GM12891 (cell line): ENCODE measurements at regions not wholly inside any gene's neighbourhood (a gene's known extent, or its start where the extent isn't known, plus 50 kb on each side); places are given as distances from the start of the nearest gene placed in this dataset.

Source experiments
- PAX5 ChIP-seq: IDR thresholded peaks from 2 replicates; pipeline ENCODE4 v1.6.1; 2011; ENCODE audit warnings: low read length, moderate library complexity, mild to moderate bottlenecking; ENCODE audit not compliant: insufficient read depth, severe bottlenecking
- POLR2A ChIP-seq: IDR thresholded peaks from 2 replicates; pipeline ENCODE4 v1.6.1; 2011; ENCODE audit warnings: low read depth, low read length, control low read depth
- POLR2AphosphoS5 ChIP-seq: IDR thresholded peaks from 2 replicates; pipeline ENCODE4 v1.6.1; 2011; ENCODE audit warnings: low read depth, low read length, control low read depth
- POU2F2 ChIP-seq: IDR thresholded peaks from 2 replicates; pipeline ENCODE4 v1.6.1; 2011; ENCODE audit warnings: low read depth, mild to moderate bottlenecking, control low read depth, low read length, moderate library complexity
- TAF1 ChIP-seq: IDR thresholded peaks from 2 replicates; pipeline ENCODE4 v1.6.1; 2011; ENCODE audit warnings: low read depth, low read length, control low read depth

DNA sequence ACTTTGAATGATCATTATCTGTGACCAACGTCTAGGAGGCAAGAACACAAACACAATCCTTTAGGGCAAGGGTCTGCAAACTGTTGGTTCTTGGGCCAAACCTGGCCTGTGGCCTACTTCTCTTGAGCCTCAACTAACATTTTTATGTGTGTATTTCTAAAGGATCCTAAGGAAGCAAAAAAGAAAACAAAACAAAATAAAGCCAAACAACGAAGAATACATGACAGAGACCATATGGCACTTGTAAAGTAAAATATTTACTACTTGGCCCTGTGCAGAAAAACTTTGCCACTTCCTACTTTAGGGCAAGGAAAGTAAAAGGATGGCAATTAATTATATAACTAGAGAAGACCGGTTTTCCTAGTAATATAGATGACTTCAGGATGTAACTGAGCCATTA is 1056.2 kb downstream of the EPHA7 start:
- TF ChIP-seq POLR2A (no peak), POLR2AphosphoS5 (no peak), TAF1 (no peak), PAX5 (no peak), POU2F2 (no peak)
